AG04450 (cell line): ENCODE measurements at regions not wholly inside any gene's neighbourhood (a gene's known extent, or its start where the extent isn't known, plus 50 kb on each side); places are given as distances from the start of the nearest gene placed in this dataset.

ENCODE experiments used
- CTCF ChIA-PET: fragments of 300-600, 350-600 bp; formaldehyde crosslinking; extraction: SDS; loops from one replicate; lab custom pipeline; 2022; ENCODE audit warnings: antibody characterized with exemption, inconsistent platforms; lab: Charles Lee
- POLR2A ChIA-PET: fragments of 350-600 bp; formaldehyde crosslinking; extraction: SDS; loops from one replicate; lab custom pipeline; 2021; ENCODE audit warnings: antibody characterized with exemption, inconsistent platforms; lab: Yijun Ruan, JAX
- DNase-seq: peaks from one replicate; pipeline ENCODE4 v3.0.0-alpha.2; 2011; ENCODE audit warnings: low read depth, low spot score
- H3K27ac ChIP-seq: one replicate; pipeline ENCODE4 v1.5.1; 2012; ENCODE audit warnings: low read depth, low read length, control low read depth
- H3K27me3 ChIP-seq: one replicate; pipeline ENCODE4 v1.6.0; 2012; ENCODE audit warnings: low read length; ENCODE audit not compliant: control insufficient read depth, insufficient read depth
- H3K4me3 ChIP-seq: 2 replicates; pipeline ENCODE4 v1.5.1; 2011; ENCODE audit warnings: mild to moderate bottlenecking, low read depth, low read length, control low read depth
- H3K9me3 ChIP-seq: 2 replicates; pipeline ENCODE4 v1.5.1; 2012; ENCODE audit warnings: low read length; ENCODE audit not compliant: control insufficient read depth, insufficient read depth
- CTCF ChIP-seq: IDR thresholded peaks from 2 replicates; pipeline ENCODE4 v1.5.1; 2011; ENCODE audit warnings: low read depth, low read length, control low read depth, inconsistent platforms

GRCh38 chr12:93184672-93185368 lies 192.9 kb upstream of the NUDT4 start:
- no peak overlapping the region for H3K4me3 ChIP-seq
- ChIA-PET POLR2A (no interaction called here), CTCF (no interaction called here)
- H3K27ac ChIP-seq: no peak overlapping the region
- DNase-seq: no peak
- no peaks in the 10 kb centered on the region for H3K9me3 ChIP-seq
- no peak for TF ChIP-seq CTCF
- H3K27me3 ChIP-seq: no peaks in the 10 kb centered on the region

GRCh38 chr12:93185369-93185741 lies 192.4 kb upstream of the NUDT4 start:
- CTCF ChIA-PET: no interaction called here
- POLR2A ChIA-PET: no interaction called here
- no peak for DNase-seq
- H3K9me3 ChIP-seq: no peaks in the 10 kb centered on the region
- H3K4me3 ChIP-seq: no peak overlapping the region
- no peaks in the 10 kb centered on the region for H3K27me3 ChIP-seq
- TF ChIP-seq CTCF: no peak
- H3K27ac ChIP-seq: no peak overlapping the region

GRCh38 chr12:93186131-93186530 lies 191.6 kb upstream of the NUDT4 start:
- TF ChIP-seq CTCF: no peak
- no peak for DNase-seq
- Histone ChIP-seq H3K27ac (no peak overlapping the region), H3K27me3 (no peaks in the 10 kb centered on the region), H3K4me3 (no peak overlapping the region), H3K9me3 (no peaks in the 10 kb centered on the region)
- CTCF ChIA-PET: interaction anchor here (1.6 kb wide), 1 partner anchor 199 kb away, joined by 4 read pairs; no protein-coding TSS in a partner anchor
- POLR2A ChIA-PET: no interaction called here

- no peak for TF ChIP-seq CTCF
- ChIA-PET POLR2A (no interaction called here), CTCF (interaction anchor here (1.6 kb wide), 1 partner anchor 199 kb away, joined by 4 read pairs; no protein-coding TSS in a partner anchor)
- no peak overlapping the region for H3K27ac ChIP-seq
- no peak overlapping the region for H3K4me3 ChIP-seq
- DNase-seq: no peak
- H3K9me3 ChIP-seq: no peaks in the 10 kb centered on the region
- no peaks in the 10 kb centered on the region for H3K27me3 ChIP-seq
These were observed 191.1 kb upstream of the NUDT4 start for GRCh38 chr12:93186621-93187020.

DNA sequence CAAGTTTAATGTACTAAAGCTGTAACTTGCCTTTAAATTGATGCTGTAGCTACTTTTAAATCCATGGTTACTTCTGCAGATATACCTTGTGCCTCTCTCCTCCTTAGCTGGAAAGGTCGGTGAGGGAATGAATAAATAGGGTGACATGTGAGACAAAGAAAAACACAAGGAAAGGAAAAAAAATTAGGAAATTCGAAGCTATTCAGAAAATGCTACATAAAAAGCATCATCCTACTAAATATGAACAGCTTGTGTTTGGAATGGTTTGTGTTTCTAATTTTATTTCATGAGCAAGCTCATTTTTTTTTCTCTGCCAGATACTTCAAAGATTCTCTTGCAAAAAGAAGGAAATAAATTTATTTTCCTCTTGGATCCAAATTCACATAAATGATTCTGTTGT lies 186.3 kb upstream of the NUDT4 start:
- no peak for DNase-seq
- H3K27ac ChIP-seq: no peak overlapping the region
- no peak for TF ChIP-seq CTCF
- ChIA-PET CTCF (interaction anchor here (0.6 to 0.9 kb wide), 2 partner anchors 23 to 407 kb away, joined by 3 read pairs; no protein-coding TSS in a partner anchor), POLR2A (no interaction called here)
- no peak overlapping the region for H3K4me3 ChIP-seq
- no peaks in the 10 kb centered on the region for H3K9me3 ChIP-seq
- H3K27me3 ChIP-seq: no peaks in the 10 kb centered on the region
